K562 (cell line): ENCODE measurements at regions not wholly inside any gene's neighbourhood (a gene's known extent, or its start where the extent isn't known, plus 50 kb on each side); places are given as distances from the start of the nearest gene placed in this dataset.

Experiments used
- BACH1 ChIP-seq: fragments of 200-800 bp; sonication (Bioruptor generic); IDR thresholded peaks from 2 replicates; pipeline ENCODE4 v1.6.1; 2016; ENCODE audit warnings: missing genetic modification characterization, missing compliant biosample characterization
- BRF1 ChIP-seq: IDR thresholded peaks from 3 replicates; pipeline ENCODE4 v1.6.1; 2011; ENCODE audit warnings: borderline replicate concordance, mild to moderate bottlenecking; ENCODE audit not compliant: insufficient read length; ENCODE audit errors: extremely low read depth
- HLTF ChIP-seq: fragments of 450-650 bp; IDR thresholded peaks from 2 replicates; pipeline ENCODE4 v1.6.1; 2016
- HMG20B ChIP-seq: fragments of 250-450 bp; sonication (Bioruptor Pico); IDR thresholded peaks from 2 replicates; pipeline ENCODE4 v1.5.0; 2021; ENCODE audit warnings: mild to moderate bottlenecking
- KAT2B ChIP-seq: IDR thresholded peaks from one replicate; pipeline ENCODE4 v1.6.1; 2012; ENCODE audit warnings: low read depth, mild to moderate bottlenecking, control low read depth, inconsistent platforms, low read length, moderate library complexity
- RFX5 ChIP-seq: IDR thresholded peaks from 2 replicates; pipeline ENCODE4 v1.6.1; 2011; ENCODE audit warnings: low read depth, mild to moderate bottlenecking, improper control_type of control experiment, low read length
- ZNF217 ChIP-seq: sonication (generic); formaldehyde crosslinking; IDR thresholded peaks from 2 replicates; pipeline ENCODE4 v1.8.0; 2022; ENCODE audit warnings: mild to moderate bottlenecking, missing genetic modification reagents
- ZNF24 ChIP-seq: fragments of 450-650 bp; IDR thresholded peaks from 2 replicates; pipeline ENCODE4 v1.6.1; 2016
- ZNF436 ChIP-seq: fragments of 250-450, 450-650 bp; sonication (Bioruptor Pico); formaldehyde crosslinking; IDR thresholded peaks from 2 replicates; pipeline ENCODE4 v1.7.0; 2020; ENCODE audit warnings: mild to moderate bottlenecking
- ZZZ3 ChIP-seq: fragments of 450-650 bp; IDR thresholded peaks from 2 replicates; pipeline ENCODE4 v1.6.1; 2016; ENCODE audit warnings: antibody characterized with exemption, mild to moderate bottlenecking, moderate library complexity
- TF ChIP-seq, protein P1 (sequence below): fragments of 250-450 bp; sonication (Bioruptor Pico); IDR thresholded peaks from 2 replicates; pipeline ENCODE4 v1.5.0; 2022; ENCODE audit warnings: mild to moderate bottlenecking

DNA sequence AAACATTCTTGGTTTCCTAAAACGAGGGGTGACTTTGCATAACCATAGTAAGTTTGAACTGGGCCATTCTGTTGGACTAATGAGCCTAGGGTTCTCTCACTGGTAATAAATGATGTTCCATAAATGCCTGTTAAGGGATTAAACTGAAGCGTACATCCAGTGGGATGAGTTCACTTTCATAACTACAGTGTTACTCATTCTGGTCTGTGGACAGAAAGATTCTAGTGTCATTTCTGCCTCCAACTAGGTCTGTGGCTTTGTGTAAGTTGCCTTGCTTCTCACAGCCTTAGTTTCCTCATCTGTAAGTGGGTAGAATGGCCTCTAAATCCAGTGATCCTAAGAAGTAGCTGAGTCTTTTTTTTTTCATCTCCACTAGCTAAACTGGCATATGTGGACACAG lies 1860.6 kb upstream of the PIK3C3 start:
- no peak for TF ChIP-seq ZNF24
- TF ChIP-seq, protein P1, sequence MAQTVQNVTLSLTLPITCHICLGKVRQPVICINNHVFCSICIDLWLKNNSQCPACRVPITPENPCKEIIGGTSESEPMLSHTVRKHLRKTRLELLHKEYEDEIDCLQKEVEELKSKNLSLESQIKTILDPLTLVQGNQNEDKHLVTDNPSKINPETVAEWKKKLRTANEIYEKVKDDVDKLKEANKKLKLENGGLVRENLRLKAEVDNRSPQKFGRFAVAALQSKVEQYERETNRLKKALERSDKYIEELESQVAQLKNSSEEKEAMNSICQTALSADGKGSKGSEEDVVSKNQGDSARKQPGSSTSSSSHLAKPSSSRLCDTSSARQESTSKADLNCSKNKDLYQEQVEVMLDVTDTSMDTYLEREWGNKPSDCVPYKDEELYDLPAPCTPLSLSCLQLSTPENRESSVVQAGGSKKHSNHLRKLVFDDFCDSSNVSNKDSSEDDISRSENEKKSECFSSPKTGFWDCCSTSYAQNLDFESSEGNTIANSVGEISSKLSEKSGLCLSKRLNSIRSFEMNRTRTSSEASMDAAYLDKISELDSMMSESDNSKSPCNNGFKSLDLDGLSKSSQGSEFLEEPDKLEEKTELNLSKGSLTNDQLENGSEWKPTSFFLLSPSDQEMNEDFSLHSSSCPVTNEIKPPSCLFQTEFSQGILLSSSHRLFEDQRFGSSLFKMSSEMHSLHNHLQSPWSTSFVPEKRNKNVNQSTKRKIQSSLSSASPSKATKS: no peak
- no peak for TF ChIP-seq ZNF217
- TF ChIP-seq KAT2B: no peak
- TF ChIP-seq BACH1: no peak
- no peak for TF ChIP-seq BRF1
- TF ChIP-seq RFX5: no peak
- TF ChIP-seq ZNF436: no peak
- TF ChIP-seq ZZZ3: no peak
- no peak for TF ChIP-seq HMG20B
- no peak for TF ChIP-seq HLTF
